GM12878 (cell line): ENCODE measurements at regions not wholly inside any gene's neighbourhood (a gene's known extent, or its start where the extent isn't known, plus 50 kb on each side); places are given as distances from the start of the nearest gene placed in this dataset.

Experiments
- ATAC-seq: fragments of 200-7000 bp; cut with Tn5 transposase; 3 replicates; pipeline ENCODE4 v1.9.1; 2020; ENCODE audit warnings: mild to moderate bottlenecking, moderate library complexity
- BruUV-seq: library from RNA; stranded (reverse); fragments of 400-500 nt; replicated peaks from 2 replicates; lab custom pipeline; 2021; lab: Mats Ljungman, UMichigan
- CTCF ChIA-PET: fragments of 300-600 bp; sonication (Branson Sonifier 250); formaldehyde crosslinking; extraction: SDS; loops from one replicate; lab custom pipeline; 2021; ENCODE audit warnings: inconsistent platforms; lab: Yijun Ruan, JAX
- POLR2A ChIA-PET: fragments of 350-600 bp; formaldehyde crosslinking; extraction: SDS; loops from one replicate; lab custom pipeline; 2021; ENCODE audit warnings: inconsistent platforms; lab: Charles Lee
- RAD21 ChIA-PET: fragments of 300-600 bp; sonication (Branson Sonifier 250); formaldehyde crosslinking; loops from one replicate; lab custom pipeline; 2023; ENCODE audit warnings: antibody characterized with exemption; ENCODE audit not compliant: unreplicated experiment; lab: Charles Lee
- SMC1A ChIA-PET: fragments of 300-600 bp; sonication (Branson Sonifier 250); formaldehyde crosslinking; loops from one replicate; lab custom pipeline; 2023; ENCODE audit not compliant: unreplicated experiment, uncharacterized antibody; lab: Charles Lee
- DNase-seq: peaks from one replicate; pipeline ENCODE4 v3.0.0-alpha.2; 2011; ENCODE audit warnings: low read depth, low spot score
- FAIRE-seq: peaks from 3 replicates; lab custom pipeline; 2011; peaks lifted over from hg19 to GRCh38; lab: Jason Lieb, UNC
- H2AFZ ChIP-seq: 2 replicates; pipeline ENCODE4 v1.6.0; 2011; ENCODE audit warnings: low read depth, low read length, control low read depth; ENCODE audit not compliant: control insufficient read depth
- H3K27ac ChIP-seq: 2 replicates; pipeline ENCODE4 v1.5.1; 2011; ENCODE audit warnings: control low read depth; ENCODE audit not compliant: control insufficient read depth, insufficient read depth
- H3K27me3 ChIP-seq, 2 experiments: replicated peaks in 1 of 2; 2 replicates each; pipeline versions ENCODE4 v1.6.0 to v1.6.1; 2011; ENCODE audit warnings: low read length in 1 of 2; ENCODE audit not compliant: control insufficient read depth in 2 of 2, insufficient read depth in 2 of 2
- H3K36me3 ChIP-seq, 2 experiments: 2 replicates each; pipeline ENCODE4 v1.5.1; 2011; ENCODE audit warnings: low read length in 1 of 2; ENCODE audit not compliant: control insufficient read depth in 2 of 2, insufficient read depth in 2 of 2
- H3K4me1 ChIP-seq: 2 replicates; pipeline ENCODE4 v1.6.1; 2011; ENCODE audit warnings: mild to moderate bottlenecking, low read length, moderate library complexity, mixed read lengths; ENCODE audit not compliant: control insufficient read depth, insufficient read depth
- H3K4me2 ChIP-seq: 2 replicates; pipeline ENCODE4 v1.6.0; 2011; ENCODE audit warnings: control low read depth; ENCODE audit not compliant: control insufficient read depth, insufficient read depth
- H3K4me3 ChIP-seq: fragments of 200-600 bp; sonication (generic); 2 replicates; pipeline ENCODE4 v1.5.1; 2016
- H3K79me2 ChIP-seq: 2 replicates; pipeline ENCODE4 v1.6.0; 2011; ENCODE audit warnings: low read length; ENCODE audit not compliant: control insufficient read depth, insufficient read depth
- H3K9ac ChIP-seq: 2 replicates; pipeline ENCODE4 v1.8.0; 2011; ENCODE audit warnings: low read length, control low read depth, mixed read lengths; ENCODE audit not compliant: control insufficient read depth, insufficient read depth
- H3K9me3 ChIP-seq: replicated peaks from 3 replicates; pipeline ENCODE4 v1.5.1; 2011; ENCODE audit warnings: mild to moderate bottlenecking, low read length; ENCODE audit not compliant: control insufficient read depth, insufficient read depth
- H4K20me1 ChIP-seq: 2 replicates; pipeline ENCODE4 v1.6.0; 2011; ENCODE audit not compliant: control insufficient read depth, insufficient read depth
- CEBPB ChIP-seq, 2 experiments: fragments of 150-350 bp in 1 of 2; IDR thresholded peaks; 2 replicates each; pipeline ENCODE4 v1.6.1; 2012 to 2014; ENCODE audit warnings: low read depth in 2 of 2, low read length in 2 of 2, borderline replicate concordance in 1 of 2, inconsistent platforms in 1 of 2
- CEBPZ ChIP-seq: fragments of 150-350 bp; IDR thresholded peaks from 2 replicates; pipeline ENCODE4 v1.6.1; 2016; ENCODE audit warnings: low read depth, low read length
- CREB1 ChIP-seq: IDR thresholded peaks from 2 replicates; pipeline ENCODE4 v1.6.1; 2012; ENCODE audit warnings: low read depth, mild to moderate bottlenecking, inconsistent platforms
- KLF5 ChIP-seq: fragments of 450-650 bp; IDR thresholded peaks from 2 replicates; pipeline ENCODE4 v1.6.1; 2014; ENCODE audit warnings: mild to moderate bottlenecking; ENCODE audit not compliant: partially characterized antibody
- POLR2A ChIP-seq: IDR thresholded peaks from 2 replicates; pipeline ENCODE4 v1.6.1; 2011; ENCODE audit warnings: low read depth, mild to moderate bottlenecking, low read length
- POLR2AphosphoS2 ChIP-seq: IDR thresholded peaks from 2 replicates; pipeline ENCODE4 v1.6.1; 2011; ENCODE audit warnings: low read depth, mild to moderate bottlenecking, low read length, improper control_type of control experiment, moderate library complexity
- RELA ChIP-seq: fragments of 450-650 bp; IDR thresholded peaks from 2 replicates; pipeline ENCODE4 v1.8.0; 2014; ENCODE audit warnings: borderline replicate concordance; ENCODE audit not compliant: partially characterized antibody
- SUZ12 ChIP-seq: fragments of 200-600 bp; sonication (generic); IDR thresholded peaks from one replicate; pipeline ENCODE4 v1.6.1; 2018; ENCODE audit warnings: antibody characterized with exemption, mild to moderate bottlenecking; ENCODE audit not compliant: unreplicated experiment
- YBX1 ChIP-seq: fragments of 450-650 bp; IDR thresholded peaks from 2 replicates; pipeline ENCODE4 v1.6.1; 2016; ENCODE audit warnings: antibody characterized with exemption
- ZBTB33 ChIP-seq: fragments of 450-650 bp; IDR thresholded peaks from 2 replicates; pipeline ENCODE4 v1.6.1; 2017; ENCODE audit warnings: mild to moderate bottlenecking
- ZNF274 ChIP-seq: IDR thresholded peaks from one replicate; pipeline ENCODE4 v1.8.0; 2011; ENCODE audit not compliant: insufficient read length, insufficient read depth
- WGBS: methylation state at CpG from one replicate; pipeline ENCODE4 v1.1.6; 2016; ENCODE audit warnings: low lambda C conversion rate; ENCODE audit not compliant: insufficient replicate concordance, insufficient coverage; ENCODE audit errors: missing lambda C conversion rate; 5-methylcytosine and 5-hydroxymethylcytosine counted together
- in situ Hi-C: fragments of 300-500 bp; cut with MboI; formaldehyde crosslinking; loops from 9 replicates; pipeline ENCODE4 v1.14.3; 2018; ENCODE audit warnings: mixed read lengths
- intact Hi-C: fragments of 100-400 bp; cut with micrococcal nuclease; formaldehyde crosslinking; loops from one replicate; pipeline ENCODE4 v1.14.2; 2022; ENCODE audit not compliant: unreplicated experiment

DNA sequence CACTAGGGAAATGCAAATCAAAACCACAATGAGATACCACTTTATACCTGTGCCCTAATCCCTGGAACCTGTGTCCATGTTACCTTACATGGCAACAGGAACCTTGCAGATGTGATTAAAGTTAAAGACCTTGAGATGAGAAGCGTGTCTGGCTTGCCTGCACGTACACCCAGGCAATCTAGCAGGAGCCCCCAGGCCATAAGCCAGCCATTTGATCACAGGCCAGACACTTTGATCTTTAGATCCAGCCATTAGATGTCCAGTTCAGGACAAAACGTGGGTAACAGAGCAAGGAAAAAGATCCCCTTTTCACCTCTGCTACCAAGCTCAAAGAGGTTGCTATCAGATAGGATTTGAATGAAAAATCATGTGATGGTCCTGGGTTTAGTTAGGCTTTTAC is 378.8 kb downstream of the BUD13 start:
- no peaks in the 10 kb centered on the region for H3K4me1 ChIP-seq
- H3K9me3 ChIP-seq = no peaks in the 10 kb centered on the region
- ChIA-PET CTCF (no interaction called here), POLR2A (no interaction called here), SMC1A (no interaction called here), RAD21 (no interaction called here)
- in situ Hi-C loops (no loop called here), intact Hi-C loops (no loop called here)
- FAIRE-seq (no peak), DNase-seq (no peak), ATAC-seq (no peak)
- TF ChIP-seq SUZ12 (no peak), CEBPB (IDR thresholded peaks at IDR 0.05; ENCODE audit: borderline replicate concordance in 1 of 2, low read depth in 2 of 2, low read length in 2 of 2) (no peak), KLF5 (no peak), POLR2A (no peak), RELA (no peak), ZNF274 (no peak), POLR2AphosphoS2 (no peak), CREB1 (no peak), ZBTB33 (no peak), YBX1 (no peak), CEBPZ (no peak)
- H3K27me3 ChIP-seq = no peaks in the 10 kb centered on the region; a peak in 1 of 4 replicates
- no peaks in the 10 kb centered on the region for H3K36me3 ChIP-seq
- H3K4me2 ChIP-seq = no peak overlapping the region
- H3K9ac ChIP-seq = no peak overlapping the region
- no peaks in the 10 kb centered on the region for H3K79me2 ChIP-seq
- H3K4me3 ChIP-seq = no peak overlapping the region
- WGBS = 0% methylated on average over 3 of the region's 3 CpGs
- no peak overlapping the region for H2AFZ ChIP-seq
- no peaks in the 10 kb centered on the region for H4K20me1 ChIP-seq
- no peak overlapping the region for H3K27ac ChIP-seq
- no TSS peak for BruUV-seq
